HL-60 (cell line): ENCODE measurements at regions not wholly inside any gene's neighbourhood (a gene's known extent, or its start where the extent isn't known, plus 50 kb on each side); places are given as distances from the start of the nearest gene placed in this dataset.

Experiments used
- DNase-seq, 2 experiments: peaks; one replicate each; pipeline ENCODE4 v3.0.0-alpha.2; 2010 to 2020; ENCODE audit warnings: low read depth in 1 of 2, low spot score in 1 of 2
- H3K27ac ChIP-seq: fragments of 250-450 bp; sonication (Bioruptor Pico); replicated peaks from 2 replicates; pipeline ENCODE4 v1.5.1; 2020; ENCODE audit warnings: mild to moderate bottlenecking, moderate library complexity
- H3K27me3 ChIP-seq: fragments of 250-450 bp; sonication (Bioruptor Pico); 2 replicates; pipeline ENCODE4 v1.5.1; 2021; ENCODE audit warnings: mild to moderate bottlenecking, moderate library complexity; ENCODE audit not compliant: insufficient read depth, poor library complexity, severe bottlenecking
- H3K4me3 ChIP-seq: replicated peaks from 2 replicates; pipeline ENCODE4 v1.5.1; 2011; ENCODE audit warnings: mild to moderate bottlenecking, control low read depth, low read length; ENCODE audit not compliant: insufficient read depth
- GABPA ChIP-seq: IDR thresholded peaks from 2 replicates; pipeline ENCODE4 v1.6.1; 2012; ENCODE audit warnings: low read depth
- POLR2AphosphoS5 ChIP-seq: IDR thresholded peaks from 2 replicates; pipeline ENCODE4 v1.6.1; 2012; ENCODE audit warnings: low read depth
- SPI1 ChIP-seq: IDR thresholded peaks from 2 replicates; pipeline ENCODE4 v1.6.1; 2012; ENCODE audit warnings: low read depth, mild to moderate bottlenecking, borderline replicate concordance
- TF ChIP-seq, protein P1 (sequence below): IDR thresholded peaks from one replicate; pipeline ENCODE4 v1.5.1; 2011; ENCODE audit warnings: low read length, control low read depth, inconsistent platforms; ENCODE audit not compliant: insufficient read depth
- TF ChIP-seq, protein P2 (sequence below): IDR thresholded peaks from 2 replicates; pipeline ENCODE4 v1.6.1; 2012; ENCODE audit warnings: low read depth; ENCODE audit not compliant: insufficient replicate concordance

DNA sequence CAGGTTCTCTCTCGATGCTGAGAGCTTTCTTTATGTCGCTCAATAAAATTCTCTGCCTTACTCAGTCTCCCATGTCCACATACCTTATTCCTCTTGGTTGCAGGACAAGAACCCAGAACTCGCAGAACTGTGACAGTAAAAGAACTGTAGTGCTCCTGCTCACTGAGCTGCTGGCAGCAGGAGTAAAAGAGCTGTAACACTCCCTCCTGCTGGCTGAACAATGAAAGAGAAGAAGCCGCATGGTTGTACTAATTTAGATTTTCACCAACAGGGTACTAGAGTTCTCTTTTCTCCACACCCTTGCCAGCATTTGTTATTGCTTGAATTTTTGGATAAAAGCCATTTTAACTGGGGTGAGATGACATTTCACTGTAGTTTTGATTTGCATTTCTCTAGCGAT, 433.2 kb downstream of the GUCY1A2 start:
- DNase-seq: no peak
- no peak for TF ChIP-seq SPI1
- no peak for TF ChIP-seq POLR2AphosphoS5

DNA sequence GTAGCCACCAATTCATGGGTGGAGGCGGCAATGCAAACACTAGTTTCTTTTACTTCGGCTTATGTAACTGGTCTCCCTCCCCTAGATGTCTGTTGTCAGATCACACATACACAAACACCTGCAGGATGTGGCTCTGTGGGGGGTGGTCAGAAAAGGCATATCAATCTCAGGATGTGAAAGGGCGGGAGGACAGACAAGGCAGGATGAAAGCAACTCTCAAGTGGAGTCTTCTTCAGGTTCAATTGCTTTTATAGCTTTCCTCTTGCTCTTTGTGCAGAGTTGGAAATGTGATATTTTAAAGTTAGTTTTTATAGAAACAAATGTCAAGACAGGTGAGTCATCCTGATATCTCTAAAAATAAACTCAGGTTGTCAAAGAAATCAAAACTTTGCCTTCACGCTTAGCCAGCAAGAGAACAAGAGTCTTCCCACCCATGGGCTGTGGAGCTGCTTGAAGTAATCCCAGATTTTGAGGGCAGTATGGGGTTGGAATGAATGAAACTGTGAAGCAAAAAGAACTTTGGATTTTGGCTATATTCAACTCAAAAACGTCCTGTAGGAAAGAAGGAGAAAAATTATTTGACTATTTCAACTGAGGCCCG, 423.4 kb downstream of the GUCY1A2 start:
- H3K27ac ChIP-seq: no peak overlapping the region
- no peak for DNase-seq
- H3K27me3 ChIP-seq: peaks cover 2% of the 10 kb centered on the region
- H3K4me3 ChIP-seq: no peak overlapping the region
- TF ChIP-seq, protein P1, sequence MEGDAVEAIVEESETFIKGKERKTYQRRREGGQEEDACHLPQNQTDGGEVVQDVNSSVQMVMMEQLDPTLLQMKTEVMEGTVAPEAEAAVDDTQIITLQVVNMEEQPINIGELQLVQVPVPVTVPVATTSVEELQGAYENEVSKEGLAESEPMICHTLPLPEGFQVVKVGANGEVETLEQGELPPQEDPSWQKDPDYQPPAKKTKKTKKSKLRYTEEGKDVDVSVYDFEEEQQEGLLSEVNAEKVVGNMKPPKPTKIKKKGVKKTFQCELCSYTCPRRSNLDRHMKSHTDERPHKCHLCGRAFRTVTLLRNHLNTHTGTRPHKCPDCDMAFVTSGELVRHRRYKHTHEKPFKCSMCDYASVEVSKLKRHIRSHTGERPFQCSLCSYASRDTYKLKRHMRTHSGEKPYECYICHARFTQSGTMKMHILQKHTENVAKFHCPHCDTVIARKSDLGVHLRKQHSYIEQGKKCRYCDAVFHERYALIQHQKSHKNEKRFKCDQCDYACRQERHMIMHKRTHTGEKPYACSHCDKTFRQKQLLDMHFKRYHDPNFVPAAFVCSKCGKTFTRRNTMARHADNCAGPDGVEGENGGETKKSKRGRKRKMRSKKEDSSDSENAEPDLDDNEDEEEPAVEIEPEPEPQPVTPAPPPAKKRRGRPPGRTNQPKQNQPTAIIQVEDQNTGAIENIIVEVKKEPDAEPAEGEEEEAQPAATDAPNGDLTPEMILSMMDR: no peak
- TF ChIP-seq GABPA: no peak
- TF ChIP-seq, protein P2, sequence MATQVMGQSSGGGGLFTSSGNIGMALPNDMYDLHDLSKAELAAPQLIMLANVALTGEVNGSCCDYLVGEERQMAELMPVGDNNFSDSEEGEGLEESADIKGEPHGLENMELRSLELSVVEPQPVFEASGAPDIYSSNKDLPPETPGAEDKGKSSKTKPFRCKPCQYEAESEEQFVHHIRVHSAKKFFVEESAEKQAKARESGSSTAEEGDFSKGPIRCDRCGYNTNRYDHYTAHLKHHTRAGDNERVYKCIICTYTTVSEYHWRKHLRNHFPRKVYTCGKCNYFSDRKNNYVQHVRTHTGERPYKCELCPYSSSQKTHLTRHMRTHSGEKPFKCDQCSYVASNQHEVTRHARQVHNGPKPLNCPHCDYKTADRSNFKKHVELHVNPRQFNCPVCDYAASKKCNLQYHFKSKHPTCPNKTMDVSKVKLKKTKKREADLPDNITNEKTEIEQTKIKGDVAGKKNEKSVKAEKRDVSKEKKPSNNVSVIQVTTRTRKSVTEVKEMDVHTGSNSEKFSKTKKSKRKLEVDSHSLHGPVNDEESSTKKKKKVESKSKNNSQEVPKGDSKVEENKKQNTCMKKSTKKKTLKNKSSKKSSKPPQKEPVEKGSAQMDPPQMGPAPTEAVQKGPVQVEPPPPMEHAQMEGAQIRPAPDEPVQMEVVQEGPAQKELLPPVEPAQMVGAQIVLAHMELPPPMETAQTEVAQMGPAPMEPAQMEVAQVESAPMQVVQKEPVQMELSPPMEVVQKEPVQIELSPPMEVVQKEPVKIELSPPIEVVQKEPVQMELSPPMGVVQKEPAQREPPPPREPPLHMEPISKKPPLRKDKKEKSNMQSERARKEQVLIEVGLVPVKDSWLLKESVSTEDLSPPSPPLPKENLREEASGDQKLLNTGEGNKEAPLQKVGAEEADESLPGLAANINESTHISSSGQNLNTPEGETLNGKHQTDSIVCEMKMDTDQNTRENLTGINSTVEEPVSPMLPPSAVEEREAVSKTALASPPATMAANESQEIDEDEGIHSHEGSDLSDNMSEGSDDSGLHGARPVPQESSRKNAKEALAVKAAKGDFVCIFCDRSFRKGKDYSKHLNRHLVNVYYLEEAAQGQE: no peak

More for the DNA sequence above, 433.2 kb downstream of the GUCY1A2 start:
- H3K27me3 ChIP-seq: no peaks in the 10 kb centered on the region
- H3K4me3 ChIP-seq: no peak overlapping the region
- no peak overlapping the region for H3K27ac ChIP-seq

DNA sequence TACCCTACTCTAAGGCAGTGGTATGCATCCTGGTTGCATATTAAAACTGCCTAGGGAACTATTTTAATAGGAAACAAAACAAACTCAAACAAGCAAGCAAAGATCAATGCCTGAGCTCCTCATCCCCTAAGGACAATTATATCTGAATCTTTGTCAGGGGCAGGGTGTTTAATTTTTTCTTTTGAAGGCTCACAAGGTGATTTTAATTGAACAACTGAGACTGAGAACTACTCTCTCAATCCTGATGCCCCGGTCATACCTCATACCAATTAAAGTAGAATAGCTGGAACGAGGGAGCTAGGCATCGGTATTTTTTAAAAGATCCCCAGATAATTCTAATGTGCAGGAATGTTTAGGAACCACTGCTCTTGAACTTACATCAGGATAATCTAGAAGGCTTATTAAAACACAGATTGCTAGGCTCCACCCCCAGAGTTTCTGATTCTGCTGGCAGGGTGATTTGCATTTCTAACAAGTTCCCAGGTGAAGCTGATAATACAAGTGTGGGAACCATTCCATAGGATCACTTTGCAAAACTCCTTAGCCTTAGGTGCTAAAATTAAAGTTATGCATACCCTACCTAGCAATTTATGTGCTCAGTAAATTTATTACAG, 416.5 kb downstream of the GUCY1A2 start:
- no peak for DNase-seq
- Histone ChIP-seq H3K27ac (no peak overlapping the region), H3K27me3 (no peaks in the 10 kb centered on the region), H3K4me3 (no peak overlapping the region)
- TF ChIP-seq, protein P2: no peak
- TF ChIP-seq SPI1 (no peak), POLR2AphosphoS5 (no peak), GABPA (no peak)
- TF ChIP-seq, protein P1: no peak

DNA sequence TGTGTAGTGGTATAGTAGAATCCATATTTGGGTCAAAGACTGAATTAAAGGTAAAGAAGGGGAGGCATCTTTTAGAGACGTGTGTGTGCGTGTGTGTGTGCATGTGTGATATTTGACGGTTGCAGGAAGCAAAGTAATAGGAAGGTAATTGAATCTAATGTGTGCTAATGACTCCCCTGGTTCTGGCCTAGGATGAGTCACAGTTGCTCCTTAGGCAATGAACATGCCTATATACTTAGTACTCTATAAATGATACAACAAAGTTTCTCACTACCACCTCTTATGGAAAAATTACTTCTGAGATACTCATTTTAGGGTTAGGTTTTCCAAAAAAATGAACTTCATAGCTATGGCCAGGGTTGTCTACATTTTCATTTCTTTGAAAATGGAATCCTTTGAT, 409.6 kb downstream of the GUCY1A2 start:
- no peak overlapping the region for H3K4me3 ChIP-seq
- H3K27me3 ChIP-seq: no peaks in the 10 kb centered on the region
- no peak for DNase-seq
- H3K27ac ChIP-seq: no peak overlapping the region
- TF ChIP-seq, protein P1: no peak
- TF ChIP-seq GABPA: no peak
- TF ChIP-seq SPI1: no peak
- no peak for TF ChIP-seq POLR2AphosphoS5
- TF ChIP-seq, protein P2: no peak
